Pancreas (tissue), 10 donors: ENCODE measurements at regions not wholly inside any gene's neighbourhood (a gene's known extent, or its start where the extent isn't known, plus 50 kb on each side); places are given as distances from the start of the nearest gene placed in this dataset.

Experiments
- ATAC-seq, 4 donors: fragments of 200-7000 bp; cut with Tn5 transposase; one replicate each; pipeline versions ENCODE4 v1.8.0 to v1.9.1; 2020; ENCODE audit warnings: mild to moderate bottlenecking in 4 of 4, moderate library complexity in 4 of 4
- DNase-seq, 6 donors: peaks; one replicate each; pipeline ENCODE4 v3.0.0-alpha.2; 2020
- FAIRE-seq: peaks from 2 replicates; lab custom pipeline; 2012; peaks lifted over from hg19 to GRCh38; lab: Jason Lieb, UNC
- H3K27ac ChIP-seq, 4 donors: fragments of 200-600 bp; sonication (generic); 1 replicate in 3 of 4; 2 replicates in 1 of 4; pipeline versions ENCODE4 v1.5.0 to v1.8.0; 2020
- H3K27me3 ChIP-seq, 4 donors: fragments of 200-600 bp; one replicate each; pipeline ENCODE4 v1.8.0; 2021
- H3K36me3 ChIP-seq, 3 donors: fragments of 200-600 bp; sonication (generic) in 1 of 3; one replicate each; pipeline versions ENCODE4 v1.5.0 to v1.8.0; 2020 to 2021
- H3K4me1 ChIP-seq, 3 donors: fragments of 200-600 bp; one replicate each; pipeline ENCODE4 v1.8.0; 2021
- H3K4me3 ChIP-seq, 4 donors: fragments of 200-600 bp; sonication (generic) in 2 of 4; one replicate each; pipeline versions ENCODE4 v1.5.0 to v1.8.0; 2020 to 2021
- H3K9me3 ChIP-seq, 4 donors: fragments of 200-600 bp; one replicate each; pipeline ENCODE4 v1.8.0; 2021
- CTCF ChIP-seq, 4 donors: fragments of 200-600 bp; sonication (generic) in 3 of 4; IDR thresholded peaks; one replicate each; pipeline versions ENCODE4 v1.5.0 to v1.8.0; 2021; ENCODE audit warnings: antibody characterized with exemption in 4 of 4
- WGBS, 2 donors: extraction: QIAGEN DNeasy Blood & Tissue Kit; methylation state at CpG; one replicate each; pipeline ENCODE4 v1.1.7; 2013; 5-methylcytosine and 5-hydroxymethylcytosine counted together
- intact Hi-C, 3 donors: fragments of 100-400 bp; cut with DNase I; formaldehyde crosslinking; loops; one replicate each; pipeline versions ENCODE4 v1.11.1 to v1.14.2; 2022
- donor health status: healthy with polysubstance abuse.
- donor health status: DM: no; HTN: no; CAD: no; lungs with moderate emphysema.
- donor health status: DM: no; HTN: no; CAD: no.
- donor health status: control.
- donor health status: control.
- donor health status: Bipolar disorder and iron deficiency.
- donor health status: DM: yes; HTN: yes; CAD: no.
- donor health status: DM: no; HTN: no; CAD: no.
- donor health status: DM: no; HTN: no; CAD: no.
- donor health status: DM: yes; HTN: yes; CAD: no.

GRCh38 chr22:49049691-49050090 is 778.0 kb downstream of the BRD1 start:
- intact Hi-C loops, result loop anchor here (5.0 to 10.0 kb wide), 2 partner anchors 253 to 255 kb away; no protein-coding TSS in a partner anchor
- WGBS, 2 donors, result 82 to 87% methylated on average over 12 of the region's 12 CpGs

DNA sequence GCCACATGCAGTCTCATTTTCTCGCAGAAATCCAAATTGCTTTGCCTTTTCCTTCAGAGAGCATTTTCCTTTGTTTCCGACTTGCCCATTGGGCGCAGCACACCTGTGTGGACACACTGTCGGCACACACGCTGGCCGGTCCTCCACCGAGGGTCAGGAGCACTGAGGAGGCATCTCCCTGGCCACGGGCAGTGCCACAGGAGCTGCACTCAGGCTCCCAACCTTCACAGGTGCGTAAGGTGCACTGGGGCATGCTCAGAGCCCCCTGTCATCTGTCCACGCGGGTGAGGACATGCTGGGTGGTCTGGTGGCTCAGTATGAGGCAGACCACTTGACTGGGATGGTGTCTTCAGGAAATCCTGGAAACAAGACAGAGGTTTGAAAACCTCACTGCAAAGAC is 779.1 kb downstream of the BRD1 start:
- FAIRE-seq (no peak), ATAC-seq (no peak), DNase-seq (no peak)
- no peaks in the 10 kb centered on the region for H3K27me3 ChIP-seq
- intact Hi-C loops, result loop anchor here (5.0 to 10.0 kb wide), 2 partner anchors 254 to 256 kb away; no protein-coding TSS in a partner anchor
- no peaks in the 10 kb centered on the region for H3K36me3 ChIP-seq
- WGBS, 2 donors, result 58 to 64% methylated on average over 11 of the region's 11 CpGs
- H3K9me3 ChIP-seq, result no peaks in the 10 kb centered on the region
- H3K4me3 ChIP-seq, result no peak overlapping the region
- no peak for TF ChIP-seq CTCF (IDR thresholded peaks at IDR 0.05)
- H3K27ac ChIP-seq, result no peak overlapping the region
- no peaks in the 10 kb centered on the region for H3K4me1 ChIP-seq

More at GRCh38 chr22:49049691-49050090, 778.0 kb downstream of the BRD1 start:
- no peak for DNase-seq
- no peak for ATAC-seq
- H3K9me3 ChIP-seq, result no peaks in the 10 kb centered on the region
- H3K27ac ChIP-seq, result no peak overlapping the region
- H3K27me3 ChIP-seq, result no peaks in the 10 kb centered on the region
- TF ChIP-seq CTCF (IDR thresholded peaks at IDR 0.05), result no peak
- H3K4me1 ChIP-seq, result no peaks in the 10 kb centered on the region
- no peaks in the 10 kb centered on the region for H3K36me3 ChIP-seq
- no peak overlapping the region for H3K4me3 ChIP-seq
- no peak for FAIRE-seq

DNA sequence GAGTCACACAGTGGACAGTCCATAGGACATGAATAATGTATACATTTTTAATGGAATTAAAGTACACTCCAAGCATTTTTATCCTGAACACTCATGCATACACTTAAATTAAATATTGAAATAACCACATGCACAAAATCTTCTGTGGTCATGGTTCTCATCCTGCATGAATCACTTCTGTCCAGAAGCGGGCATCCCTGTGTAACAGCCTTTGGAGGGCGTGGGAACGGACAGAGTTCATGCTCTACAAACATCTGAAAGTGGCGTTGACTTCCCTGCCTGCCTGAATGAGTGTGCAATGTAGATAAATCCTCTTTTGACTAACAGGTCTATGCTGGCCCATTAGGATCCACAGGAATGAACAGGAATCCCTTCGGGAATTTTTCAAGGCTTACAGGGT is 780.2 kb downstream of the BRD1 start:
- no peaks in the 10 kb centered on the region for H3K36me3 ChIP-seq
- ATAC-seq (no peak), DNase-seq (no peak), FAIRE-seq (no peak)
- no peaks in the 10 kb centered on the region for H3K9me3 ChIP-seq
- no peak overlapping the region for H3K4me3 ChIP-seq
- WGBS, 2 donors, result 50 to 52% methylated on average over 5 of the region's 5 CpGs
- no peaks in the 10 kb centered on the region for H3K4me1 ChIP-seq
- intact Hi-C loops, result loop anchor here (5.0 to 10.0 kb wide), 2 partner anchors 255 to 257 kb away; no protein-coding TSS in a partner anchor
- TF ChIP-seq CTCF (IDR thresholded peaks at IDR 0.05), result no peak
- no peaks in the 10 kb centered on the region for H3K27me3 ChIP-seq
- no peak overlapping the region for H3K27ac ChIP-seq

DNA sequence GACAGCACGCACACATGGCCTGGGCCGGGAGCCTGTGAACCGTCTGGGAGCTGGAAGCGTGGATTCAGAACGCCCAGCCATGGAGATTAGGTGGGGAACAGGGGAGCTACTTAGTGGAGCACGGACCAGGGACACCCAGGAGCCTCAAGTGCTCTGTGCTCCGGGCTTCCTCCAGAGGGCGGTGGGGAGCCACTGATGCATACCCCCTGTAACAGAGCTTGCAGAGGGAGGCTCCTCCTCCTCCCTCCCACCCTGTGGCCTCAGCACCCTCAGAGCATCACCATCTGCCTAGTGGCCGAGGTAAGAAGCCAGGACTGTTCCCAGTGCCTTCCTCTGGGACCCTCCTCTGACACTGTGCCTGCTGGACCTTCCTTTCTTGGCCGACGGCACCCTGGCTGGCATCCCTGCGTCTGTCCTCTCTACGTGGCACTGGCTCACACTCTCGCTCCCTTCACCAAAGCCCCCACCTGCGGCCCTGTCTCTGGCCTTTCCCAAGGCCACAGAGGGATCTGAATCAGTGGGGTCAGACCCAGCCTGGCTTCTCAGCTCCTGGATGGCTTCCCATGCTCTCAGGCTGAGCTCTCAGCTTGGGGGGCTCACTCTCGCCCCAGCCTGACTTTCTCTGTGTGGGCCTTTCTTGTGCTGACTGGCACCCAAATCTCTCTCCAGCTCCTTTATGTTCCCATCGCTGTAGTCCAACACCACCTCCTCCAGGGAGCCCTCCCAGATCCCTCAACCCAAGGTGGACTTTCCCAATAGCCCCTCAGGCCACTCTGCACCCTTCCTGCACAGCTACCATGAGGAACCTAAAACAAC is 780.9 kb downstream of the BRD1 start:
- intact Hi-C loops, result loop anchor here (5.0 to 10.0 kb wide), 2 partner anchors 256 to 258 kb away; no protein-coding TSS in a partner anchor
- H3K27me3 ChIP-seq, result no peaks in the 10 kb centered on the region
- FAIRE-seq (no peak), DNase-seq (peak in 5 of 6 donors; percentile 50 to 81 (median 57)), ATAC-seq (peak; percentile 63 to 97 (median 87))
- peak in 3 of 4 donors; percentile 33 to 48 (median 43) for TF ChIP-seq CTCF (IDR thresholded peaks at IDR 0.05)
- no peak overlapping the region for H3K4me3 ChIP-seq
- H3K4me1 ChIP-seq, result no peaks in the 10 kb centered on the region
- 42 to 44% methylated on average over 17 of the region's 17 CpGs for WGBS, 2 donors
- H3K36me3 ChIP-seq, result no peaks in the 10 kb centered on the region
- no peak overlapping the region for H3K27ac ChIP-seq
- H3K9me3 ChIP-seq, result no peaks in the 10 kb centered on the region
